ENCODE measurements at regions not wholly inside any gene's neighbourhood (a gene's known extent, or its start where the extent isn't known, plus 50 kb on each side); places are given as distances from the start of the nearest gene placed in this dataset.

- TF ChIP-seq POLR2AphosphoS5 (IDR thresholded peaks at IDR 0.05) (no peak), CTCF (IDR thresholded peaks at IDR 0.05) (no peak), POLR2A (IDR thresholded peaks at IDR 0.05) (no peak)
Observed at GRCh38 chr4:132498215-132498614, 650.9 kb upstream of the PCDH10 start.

Measured in prostate gland (tissue), 2 donors.